PFSK-1 (cell line): ENCODE measurements at regions not wholly inside any gene's neighbourhood (a gene's known extent, or its start where the extent isn't known, plus 50 kb on each side); places are given as distances from the start of the nearest gene placed in this dataset.

ENCODE experiments used
- FOXP2 ChIP-seq: optimal IDR thresholded peaks from 2 replicates; pipeline ENCODE3; 2011; ENCODE audit warnings: borderline replicate concordance, control low read depth, inconsistent platforms; ENCODE audit not compliant: insufficient read depth; ENCODE audit errors: extremely low read length, extremely low read depth
- POLR2AphosphoS5 ChIP-seq: IDR thresholded peaks from 2 replicates; pipeline ENCODE4 v1.6.1; 2012; ENCODE audit warnings: low read depth, mild to moderate bottlenecking, control low read depth, low read length, moderate library complexity
- REST ChIP-seq, 2 experiments: IDR thresholded peaks; 2 replicates each; pipeline versions ENCODE4 v1.6.1 to v1.8.0; 2011 to 2012; ENCODE audit warnings: low read depth in 2 of 2, low read length in 2 of 2, control low read depth in 1 of 2, inconsistent platforms in 1 of 2, mild to moderate bottlenecking in 1 of 2, moderate library complexity in 1 of 2; ENCODE audit not compliant: insufficient read depth in 1 of 2
- SIN3A ChIP-seq: IDR thresholded peaks from 2 replicates; pipeline ENCODE4 v1.6.1; 2012; ENCODE audit warnings: mild to moderate bottlenecking, low read length, moderate library complexity, borderline replicate concordance; ENCODE audit not compliant: insufficient read depth
- TAF1 ChIP-seq: IDR thresholded peaks from 2 replicates; pipeline ENCODE4 v1.6.1; 2012; ENCODE audit warnings: low read length, control low read depth, borderline replicate concordance; ENCODE audit not compliant: insufficient read depth

- TF ChIP-seq POLR2AphosphoS5, result no peak
- no peak for TF ChIP-seq REST (IDR thresholded peaks at IDR 0.05; ENCODE audit: insufficient read depth in 1 of 2, low read depth in 2 of 2, low read length in 2 of 2)
- TF ChIP-seq SIN3A, result no peak
- TF ChIP-seq TAF1, result no peak
- no peak for TF ChIP-seq FOXP2
Observed at GRCh38 chr10:60574388-60574787, 184.7 kb upstream of the ANK3 start.
